HepG2 (cell line): ENCODE measurements at regions not wholly inside any gene's neighbourhood (a gene's known extent, or its start where the extent isn't known, plus 50 kb on each side); places are given as distances from the start of the nearest gene placed in this dataset.
A peak's percentile ranks its signal among the peaks of the same experiment; 100 is the strongest.

ENCODE experiments used
- ATAC-seq: fragments of 200-7000 bp; cut with Tn5 transposase; 3 replicates; pipeline ENCODE4 v1.9.1; 2020; ENCODE audit warnings: mild to moderate bottlenecking, moderate library complexity
- BruUV-seq: library from RNA; stranded (reverse); fragments of 400-500 nt; replicated peaks from 2 replicates; lab custom pipeline; 2021; lab: Mats Ljungman, UMichigan
- CTCF ChIA-PET: fragments of 300-600 bp; formaldehyde crosslinking; extraction: SDS; loops from one replicate; lab custom pipeline; 2021; ENCODE audit warnings: low total read pairs, inconsistent platforms, low intra/inter-chr PET ratio; lab: Yijun Ruan, JAX
- POLR2A ChIA-PET: fragments of 350-600 bp; sonication (Branson Sonifier 250); formaldehyde crosslinking; loops from one replicate; lab custom pipeline; 2020; ENCODE audit warnings: antibody characterized with exemption, inconsistent platforms; lab: Yijun Ruan, JAX
- DNase-seq: peaks from one replicate; pipeline ENCODE4 v3.0.0-alpha.2; 2015; ENCODE audit warnings: low spot score
- FAIRE-seq: peaks from 3 replicates; lab custom pipeline; 2011; peaks lifted over from hg19 to GRCh38; lab: Jason Lieb, UNC
- H2AFZ ChIP-seq: one replicate; pipeline ENCODE4 v1.6.1; 2011; ENCODE audit warnings: low read length, inconsistent platforms
- H3K27ac ChIP-seq: fragments of 300-600 bp; 3 replicates; pipeline ENCODE4 v1.8.0; 2011; ENCODE audit warnings: mixed run types, mild to moderate bottlenecking, mixed read lengths, low read length, inconsistent platforms; ENCODE audit not compliant: insufficient read depth; ENCODE audit errors: extremely low read length
- H3K27me3 ChIP-seq, 2 experiments: fragments of 200-600 bp in 1 of 2; 2 replicates in 1 of 2; 3 replicates in 1 of 2; pipeline versions ENCODE4 v1.6.0 to v1.8.0; 2011; ENCODE audit warnings: low read length in 2 of 2, mild to moderate bottlenecking in 2 of 2, moderate library complexity in 2 of 2, inconsistent platforms in 1 of 2; ENCODE audit not compliant: insufficient read depth in 2 of 2, control insufficient read depth in 1 of 2
- H3K36me3 ChIP-seq, 2 experiments: fragments of 200-600 bp in 1 of 2; replicated peaks in 1 of 2; 2 replicates in 1 of 2; 3 replicates in 1 of 2; pipeline versions ENCODE4 v1.5.1 to v1.8.0; 2011; ENCODE audit warnings: low read length in 2 of 2, inconsistent platforms in 1 of 2; ENCODE audit not compliant: insufficient read depth in 2 of 2, control insufficient read depth in 1 of 2
- H3K4me1 ChIP-seq: 2 replicates; pipeline ENCODE4 v1.5.1; 2012; ENCODE audit warnings: low read length, inconsistent platforms; ENCODE audit not compliant: insufficient read depth
- H3K4me2 ChIP-seq: 2 replicates; pipeline ENCODE4 v1.6.0; 2011; ENCODE audit warnings: low read depth, low read length, inconsistent platforms
- H3K4me3 ChIP-seq, 3 experiments: fragments of 200-600 bp in 1 of 3; sonication (generic), shearing (Covaris generic) in 1 of 3; replicated peaks in 1 of 3; 2 replicates each; pipeline ENCODE4 v1.5.1; 2011 to 2016; ENCODE audit warnings: low read length in 3 of 3, inconsistent platforms in 2 of 3, low read depth in 2 of 3, mild to moderate bottlenecking in 2 of 3, control low read depth in 1 of 3, mixed read lengths in 1 of 3; ENCODE audit not compliant: insufficient read depth in 1 of 3
- H3K79me2 ChIP-seq: one replicate; pipeline ENCODE4 v1.6.1; 2011; ENCODE audit warnings: low read length, inconsistent platforms; ENCODE audit not compliant: insufficient read depth
- H3K9ac ChIP-seq: 2 replicates; pipeline ENCODE4 v1.6.0; 2011; ENCODE audit warnings: mild to moderate bottlenecking, low read depth, low read length, inconsistent platforms; ENCODE audit not compliant: insufficient read depth
- H3K9me3 ChIP-seq: 2 replicates; pipeline ENCODE4 v1.5.1; 2012; ENCODE audit warnings: mild to moderate bottlenecking, low read length
- H4K20me1 ChIP-seq: 2 replicates; pipeline ENCODE4 v1.6.0; 2011; ENCODE audit warnings: inconsistent platforms, mild to moderate bottlenecking, low read length, moderate library complexity; ENCODE audit not compliant: insufficient read depth
- CBX1 ChIP-seq: IDR thresholded peaks from one replicate; pipeline ENCODE4 v1.6.1; 2016; ENCODE audit warnings: antibody characterized with exemption, low read depth
- HBP1 ChIP-seq: IDR thresholded peaks from 2 replicates; pipeline ENCODE4 v1.6.1; 2016; ENCODE audit warnings: low read depth, control low read depth
- KIAA2018 ChIP-seq: sonication (generic); formaldehyde crosslinking; IDR thresholded peaks from 2 replicates; pipeline ENCODE4 v1.5.0; 2020; ENCODE audit warnings: mild to moderate bottlenecking, missing genetic modification reagents, borderline replicate concordance
- MAFK ChIP-seq, 2 experiments: IDR thresholded peaks in 1 of 2; conservative IDR thresholded peaks in 1 of 2; 2 replicates each; pipeline ENCODE4 v1.6.1; 2011; ENCODE audit warnings: improper control_type of control experiment in 2 of 2, low read length in 2 of 2
- PHF5A ChIP-seq: IDR thresholded peaks from one replicate; pipeline ENCODE4 v1.6.1; 2018; ENCODE audit warnings: low read depth, missing genetic modification reagents; ENCODE audit not compliant: unreplicated experiment
- SNAPC4 ChIP-seq: sonication (generic); formaldehyde crosslinking; IDR thresholded peaks from 2 replicates; pipeline ENCODE4 v1.4.0; 2020; ENCODE audit warnings: mild to moderate bottlenecking, missing genetic modification reagents
- SP5 ChIP-seq: IDR thresholded peaks from 2 replicates; pipeline ENCODE4 v1.6.1; 2016; ENCODE audit warnings: low read depth, borderline replicate concordance
- ZC3H4 ChIP-seq: sonication (generic); formaldehyde crosslinking; IDR thresholded peaks from 2 replicates; pipeline ENCODE4 v1.4.0; 2020; ENCODE audit warnings: missing genetic modification reagents, borderline replicate concordance
- WGBS: methylation state at CpG from one replicate; pipeline ENCODE4 v1.1.6; 2017; ENCODE audit warnings: low lambda C conversion rate; 5-methylcytosine and 5-hydroxymethylcytosine counted together
- in situ Hi-C: cut with HindIII; loops from 2 replicates; pipeline ENCODE4 v1.10.0; 2017; ENCODE audit warnings: low pct_unique_long_range_greater_than_20kb; ENCODE audit not compliant: extremely low pct_ligation_motif_present
- intact Hi-C: fragments of 100-400 bp; cut with micrococcal nuclease; formaldehyde crosslinking; loops from one replicate; pipeline ENCODE4 v1.10.0; 2022; ENCODE audit not compliant: unreplicated experiment

- TF ChIP-seq KIAA2018 (CRISPR knock-in tag) (no peak), MAFK (conservative IDR thresholded peaks at IDR 0.05 in 1 of 2, IDR thresholded peaks at IDR 0.05 in 1 of 2; ENCODE audit: low read length in 2 of 2) (peak; percentile 15 to 68; a peak in 2 of 4 replicates)
Measured at GRCh38 chrY:18889548-18889947, 116.0 kb upstream of the HSFY2 start (continued).

GRCh38 chrY:18884748-18885147 is 111.2 kb upstream of the HSFY2 start:
- no peak for ATAC-seq
- Histone ChIP-seq H3K4me3 (no peak overlapping the region), H3K4me2 (no peak overlapping the region), H3K27ac (no peak overlapping the region), H4K20me1 (no peaks in the 10 kb centered on the region), H2AFZ (no peak overlapping the region), H3K9ac (no peak overlapping the region), H3K79me2 (no peaks in the 10 kb centered on the region), H3K9me3 (no peaks in the 10 kb centered on the region), H3K36me3 (no peaks in the 10 kb centered on the region), H3K4me1 (no peaks in the 10 kb centered on the region), H3K27me3 (no peaks in the 10 kb centered on the region)
- FAIRE-seq = no peak
- no TSS peak for BruUV-seq
- in situ Hi-C loops (no loop called here), intact Hi-C loops (no loop called here)
- ChIA-PET CTCF (no interaction called here), POLR2A (no interaction called here)
- WGBS = 54% methylated on average over 2 of the region's 2 CpGs
- no peak for DNase-seq
- no peak for TF ChIP-seq ZC3H4 (CRISPR knock-in tag)
- no peak for TF ChIP-seq SNAPC4 (CRISPR knock-in tag)
- no peak for TF ChIP-seq HBP1 (CRISPR knock-in tag)
- TF ChIP-seq CBX1 = no peak
- TF ChIP-seq PHF5A (CRISPR knock-in tag) = no peak
- no peak for TF ChIP-seq SP5 (CRISPR knock-in tag)
